Keratinocyte (primary cell): ENCODE measurements at regions not wholly inside any gene's neighbourhood (a gene's known extent, or its start where the extent isn't known, plus 50 kb on each side); places are given as distances from the start of the nearest gene placed in this dataset.

Source experiments
- CTCF ChIP-seq, 3 experiments: IDR thresholded peaks in 1 of 3; conservative IDR thresholded peaks in 1 of 3; optimal IDR thresholded peaks in 1 of 3; 2 replicates in 2 of 3; 3 replicates in 1 of 3; pipeline versions ENCODE3 to v1.5.1; 2011; ENCODE audit warnings: low read length in 3 of 3, mild to moderate bottlenecking in 3 of 3, moderate library complexity in 2 of 3, control low read depth in 1 of 3, inconsistent platforms in 1 of 3; ENCODE audit not compliant: insufficient read depth in 2 of 3; ENCODE audit errors: extremely low read depth in 1 of 3
- EZH2 ChIP-seq: IDR thresholded peaks from one replicate; pipeline ENCODE4 v1.6.1; 2012; ENCODE audit warnings: inconsistent platforms, mild to moderate bottlenecking, low read length, moderate library complexity

GRCh38 chr19:30273184-30273583, 99.0 kb upstream of the ZNF536 start:
- TF ChIP-seq CTCF (optimal IDR thresholded peaks at IDR 0.05 in 1 of 3, IDR thresholded peaks at IDR 0.05 in 1 of 3, conservative IDR thresholded peaks at IDR 0.05 in 1 of 3; ENCODE audit: extremely low read depth in 1 of 3, insufficient read depth in 2 of 3, low read length in 3 of 3): no peak
- no peak for TF ChIP-seq EZH2
